ENCODE measurements at regions not wholly inside any gene's neighbourhood (a gene's known extent, or its start where the extent isn't known, plus 50 kb on each side); places are given as distances from the start of the nearest gene placed in this dataset.

DNA sequence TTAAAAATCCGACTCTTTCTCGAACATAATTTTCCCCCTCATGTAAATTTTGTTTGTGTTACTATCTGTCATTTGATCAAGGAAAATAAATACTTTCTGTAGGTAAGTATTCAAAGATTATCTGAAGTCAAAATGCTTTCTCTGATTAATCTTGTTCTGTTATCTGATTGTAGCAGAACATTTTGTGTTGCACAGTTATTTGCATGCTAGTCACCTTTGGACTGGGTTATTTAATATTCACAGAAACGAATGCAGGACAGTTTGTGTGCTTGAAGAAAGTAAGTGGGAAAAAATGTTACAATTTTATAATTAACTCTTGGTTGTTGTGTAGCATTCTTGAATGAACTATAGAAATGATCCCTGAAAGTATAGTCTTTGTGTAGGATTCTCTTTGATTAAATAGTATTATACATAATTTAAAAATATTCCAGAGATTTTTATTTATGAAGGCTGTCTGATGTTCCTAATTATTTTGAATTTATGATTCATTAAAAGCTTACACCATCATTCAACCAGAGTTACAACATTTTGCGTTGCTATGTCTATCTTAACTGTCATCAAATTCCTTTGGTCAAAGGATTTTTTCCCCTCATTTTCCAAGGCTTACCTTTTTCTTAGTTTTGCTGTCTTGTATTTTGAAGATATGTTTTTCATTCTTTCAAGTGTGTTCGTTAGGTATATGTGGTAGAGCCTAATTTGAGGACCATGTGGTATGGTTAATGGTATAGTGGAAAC is 176.6 kb downstream of the GIPC2 start:
- Histone ChIP-seq H3K9ac (ENCODE audit: low read length) (no peak overlapping the region), H3K4me3 (ENCODE audit: control extremely low read depth in 1 of 5, extremely low read depth in 1 of 5, insufficient read depth in 1 of 5, low read depth in 2 of 5, low read length in 4 of 5) (no peak overlapping the region), H3K4me1 (ENCODE audit: control insufficient read depth in 2 of 2, insufficient read depth in 2 of 2, low read length in 2 of 2) (no peaks in the 10 kb centered on the region), H3K27ac (ENCODE audit: low read length in 2 of 2) (no peak overlapping the region), H3K79me2 (ENCODE audit: control insufficient read depth, insufficient read depth, low read length) (no peaks in the 10 kb centered on the region), H4K20me1 (ENCODE audit: control insufficient read depth, insufficient read depth, low read length, poor library complexity, severe bottlenecking) (no peaks in the 10 kb centered on the region), H3K27me3 (replicated peaks in 1 of 4; ENCODE audit: control extremely low read depth in 1 of 4, control insufficient read depth in 3 of 4, insufficient read depth in 4 of 4, low read length in 3 of 4) (no peaks in the 10 kb centered on the region), H2AFZ (ENCODE audit: insufficient read depth, low read depth, low read length, poor library complexity, severe bottlenecking) (no peak overlapping the region), H3K36me3 (replicated peaks in 1 of 2; ENCODE audit: control extremely low read depth in 1 of 2, control insufficient read depth in 1 of 2, extremely low read depth in 1 of 2, insufficient read depth in 2 of 2, low read length in 1 of 2) (no peaks in the 10 kb centered on the region), H3K4me2 (replicated peaks; ENCODE audit: low read depth, low read length, poor library complexity, severe bottlenecking) (no peak overlapping the region), H3K9me3 (ENCODE audit: control extremely low read depth in 1 of 3, control insufficient read depth in 2 of 3, insufficient read depth in 1 of 3, low read length in 2 of 3) (peaks cover 0 to 6% (median 3%) of the 10 kb centered on the region in 3 donors)
- Mint-ChIP-seq H3K27ac (no peak overlapping the region), H3K9me3 (ENCODE audit: insufficient read depth) (no peaks in the 10 kb centered on the region), H3K4me1 (no peaks in the 10 kb centered on the region), H3K4me3 (no peak overlapping the region), H3K27me3 (no peaks in the 10 kb centered on the region)
- DNase-seq (no peak), ATAC-seq (ENCODE audit: low read depth) (no peak)
- no peak for TF ChIP-seq EZH2 (IDR thresholded peaks at IDR 0.05; ENCODE audit: borderline replicate concordance, insufficient read depth, low read depth, low read length, poor library complexity, severe bottlenecking)
- TF ChIP-seq CTCF (IDR thresholded peaks at IDR 0.05), result no peak
- intact Hi-C loops (cut with micrococcal nuclease), result no loop called here
- ChIA-PET CTCF (no interaction called here), POLR2A (no interaction called here)
- WGBS (ENCODE audit: insufficient coverage), result no CpG with 5 or more reads among the region's 5 CpGs

DNA sequence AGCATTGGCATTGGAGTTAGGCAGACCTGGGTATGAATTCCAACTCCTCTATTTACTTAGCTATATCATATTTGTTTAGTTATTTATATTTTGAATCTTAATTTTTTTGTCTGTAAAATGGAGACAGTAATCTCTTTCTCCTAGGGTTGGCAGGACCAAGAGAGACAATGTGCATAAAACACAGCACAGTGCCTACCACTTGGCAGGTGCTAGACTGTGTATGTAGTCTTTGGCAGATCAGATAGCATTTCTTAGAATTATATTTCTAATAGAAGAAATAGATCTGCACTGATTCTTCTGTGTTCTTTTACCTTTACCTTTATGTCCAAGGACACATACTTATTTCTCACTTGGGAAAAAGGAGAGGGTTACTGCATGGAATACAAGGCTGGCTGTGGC is 177.2 kb downstream of the GIPC2 start:
- Histone ChIP-seq H3K9me3 (ENCODE audit: control extremely low read depth in 1 of 3, control insufficient read depth in 2 of 3, insufficient read depth in 1 of 3, low read length in 2 of 3) (peaks cover 0 to 6% (median 3%) of the 10 kb centered on the region in 3 donors), H3K79me2 (ENCODE audit: control insufficient read depth, insufficient read depth, low read length) (no peaks in the 10 kb centered on the region), H3K9ac (ENCODE audit: low read length) (no peak overlapping the region), H3K4me3 (ENCODE audit: control extremely low read depth in 1 of 5, extremely low read depth in 1 of 5, insufficient read depth in 1 of 5, low read depth in 2 of 5, low read length in 4 of 5) (no peak overlapping the region), H3K27me3 (replicated peaks in 1 of 4; ENCODE audit: control extremely low read depth in 1 of 4, control insufficient read depth in 3 of 4, insufficient read depth in 4 of 4, low read length in 3 of 4) (no peaks in the 10 kb centered on the region), H3K4me1 (ENCODE audit: control insufficient read depth in 2 of 2, insufficient read depth in 2 of 2, low read length in 2 of 2) (no peaks in the 10 kb centered on the region), H2AFZ (ENCODE audit: insufficient read depth, low read depth, low read length, poor library complexity, severe bottlenecking) (no peak overlapping the region), H3K27ac (ENCODE audit: low read length in 2 of 2) (no peak overlapping the region), H3K36me3 (replicated peaks in 1 of 2; ENCODE audit: control extremely low read depth in 1 of 2, control insufficient read depth in 1 of 2, extremely low read depth in 1 of 2, insufficient read depth in 2 of 2, low read length in 1 of 2) (no peaks in the 10 kb centered on the region), H3K4me2 (replicated peaks; ENCODE audit: low read depth, low read length, poor library complexity, severe bottlenecking) (no peak overlapping the region), H4K20me1 (ENCODE audit: control insufficient read depth, insufficient read depth, low read length, poor library complexity, severe bottlenecking) (no peaks in the 10 kb centered on the region)
- POLR2A ChIA-PET, result no interaction called here
- CTCF ChIA-PET, result no interaction called here
- no peak overlapping the region for H3K27ac Mint-ChIP-seq
- H3K4me1 Mint-ChIP-seq, result no peaks in the 10 kb centered on the region
- H3K4me3 Mint-ChIP-seq, result no peak overlapping the region
- H3K27me3 Mint-ChIP-seq, result no peaks in the 10 kb centered on the region
- ATAC-seq (ENCODE audit: low read depth) (no peak), DNase-seq (no peak)
- no peaks in the 10 kb centered on the region for H3K9me3 Mint-ChIP-seq (ENCODE audit: insufficient read depth)
- intact Hi-C loops (cut with micrococcal nuclease), result no loop called here
- TF ChIP-seq EZH2 (IDR thresholded peaks at IDR 0.05; ENCODE audit: borderline replicate concordance, insufficient read depth, low read depth, low read length, poor library complexity, severe bottlenecking) (no peak), CTCF (IDR thresholded peaks at IDR 0.05) (no peak)

All from B cell (primary cell).